Adipocyte (in vitro differentiated cells): ENCODE measurements at regions not wholly inside any gene's neighbourhood (a gene's known extent, or its start where the extent isn't known, plus 50 kb on each side); places are given as distances from the start of the nearest gene placed in this dataset.
"Not testable (repeated sequence)": the region's sequence is repeated elsewhere in the genome, so short reads cannot be mapped to it uniquely, and the experiment has no call there.

Source experiments
- DNase-seq: peaks from one replicate; pipeline ENCODE4 v3.0.0-alpha.2; 2015; ENCODE audit warnings: low read depth
- H3K27me3 ChIP-seq: replicated peaks from 2 replicates; pipeline ENCODE4 v1.7.0; 2013; ENCODE audit warnings: mild to moderate bottlenecking, low read length, moderate library complexity; ENCODE audit not compliant: control insufficient read depth, insufficient read depth
- H3K36me3 ChIP-seq: 2 replicates; pipeline ENCODE4 v1.7.0; 2013; ENCODE audit warnings: low read length, mild to moderate bottlenecking, moderate library complexity; ENCODE audit not compliant: control insufficient read depth, insufficient read depth, severe bottlenecking
- H3K4me1 ChIP-seq: 2 replicates; pipeline ENCODE4 v1.7.0; 2013; ENCODE audit warnings: mild to moderate bottlenecking, low read length, moderate library complexity; ENCODE audit not compliant: control insufficient read depth, insufficient read depth
- H3K4me3 ChIP-seq: 2 replicates; pipeline ENCODE4 v1.7.0; 2013; ENCODE audit warnings: mild to moderate bottlenecking, low read length, moderate library complexity
- H3K9ac ChIP-seq: 2 replicates; pipeline ENCODE4 v1.7.0; 2013; ENCODE audit warnings: mild to moderate bottlenecking, low read length, moderate library complexity
- H3K9me3 ChIP-seq: 2 replicates; pipeline ENCODE4 v1.7.0; 2013; ENCODE audit warnings: mild to moderate bottlenecking, low read length, moderate library complexity; ENCODE audit not compliant: control insufficient read depth

DNA sequence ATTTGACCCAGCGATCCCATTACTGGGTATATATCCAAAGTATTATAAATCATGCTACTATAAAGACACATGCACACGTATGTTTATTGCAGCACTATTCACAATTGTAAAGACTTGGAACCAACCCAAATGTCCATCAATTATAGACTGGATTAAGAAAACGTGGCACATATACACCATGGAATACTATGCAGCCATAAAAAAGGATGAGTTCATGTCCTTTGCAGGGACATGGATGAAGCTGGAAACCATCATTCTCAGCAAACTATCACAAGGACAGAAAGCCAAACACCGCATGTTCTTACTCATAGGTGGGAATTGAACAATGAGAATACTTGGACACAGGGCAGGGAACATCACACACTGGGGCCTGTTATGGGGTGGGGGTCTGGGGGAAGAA is 317.8 kb downstream of the TSHZ3 start:
- not testable (repeated sequence) for H3K4me3 ChIP-seq, H3K9ac ChIP-seq, H3K36me3 ChIP-seq, H3K27me3 ChIP-seq, H3K9me3 ChIP-seq, H3K4me1 ChIP-seq, DNase-seq

DNA sequence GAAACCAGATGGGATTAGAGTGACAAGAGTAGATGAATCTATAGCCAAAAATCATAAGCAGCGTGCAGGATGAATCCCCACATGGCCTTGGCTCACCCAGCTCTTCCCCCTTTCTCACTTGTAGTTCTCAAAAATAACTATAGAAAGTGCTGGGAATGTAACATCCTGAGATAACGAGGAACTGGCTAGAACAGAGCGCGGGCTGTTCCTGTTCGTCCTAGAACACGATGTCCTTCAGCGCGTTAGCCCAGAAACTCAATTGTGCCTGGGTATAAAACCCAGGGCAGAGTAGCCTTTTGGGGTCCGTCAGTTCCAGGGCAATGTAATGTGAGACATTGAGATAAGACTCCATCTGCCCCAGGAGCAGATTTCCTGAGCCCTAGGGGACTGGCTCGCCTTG is 326.2 kb downstream of the TSHZ3 start:
- H3K4me3 ChIP-seq: no peak overlapping the region
- H3K9me3 ChIP-seq: peaks cover 22% of the 10 kb centered on the region
- H3K27me3 ChIP-seq: no peaks in the 10 kb centered on the region
- no peaks in the 10 kb centered on the region for H3K4me1 ChIP-seq
- no peak for DNase-seq
- H3K36me3 ChIP-seq: no peaks in the 10 kb centered on the region
- no peak overlapping the region for H3K9ac ChIP-seq

DNA sequence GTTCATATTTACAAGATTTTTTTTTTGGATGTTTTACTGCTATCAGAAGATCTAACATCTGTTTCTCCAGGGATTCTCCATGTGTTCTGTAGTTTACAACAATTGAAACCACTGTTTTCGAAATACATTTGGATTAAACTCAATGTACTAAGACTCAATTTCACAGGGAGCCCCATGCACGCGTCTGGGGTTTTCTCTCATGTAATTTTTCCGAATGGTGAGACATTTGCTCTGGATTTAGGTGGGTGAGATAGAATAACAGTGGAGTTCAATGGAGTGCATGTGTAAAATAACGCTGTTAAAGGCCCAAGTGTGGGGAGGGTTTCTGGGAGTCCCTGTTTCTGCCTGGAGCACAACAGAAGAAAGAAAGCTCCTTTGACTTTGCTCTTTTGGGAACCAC is 330.3 kb downstream of the TSHZ3 start:
- DNase-seq: no peak
- peaks cover 5% of the 10 kb centered on the region for H3K9me3 ChIP-seq
- H3K9ac ChIP-seq: no peak overlapping the region
- H3K36me3 ChIP-seq: no peaks in the 10 kb centered on the region
- H3K27me3 ChIP-seq: peaks cover 4% of the 10 kb centered on the region
- H3K4me3 ChIP-seq: no peak overlapping the region
- H3K4me1 ChIP-seq: no peaks in the 10 kb centered on the region

DNA sequence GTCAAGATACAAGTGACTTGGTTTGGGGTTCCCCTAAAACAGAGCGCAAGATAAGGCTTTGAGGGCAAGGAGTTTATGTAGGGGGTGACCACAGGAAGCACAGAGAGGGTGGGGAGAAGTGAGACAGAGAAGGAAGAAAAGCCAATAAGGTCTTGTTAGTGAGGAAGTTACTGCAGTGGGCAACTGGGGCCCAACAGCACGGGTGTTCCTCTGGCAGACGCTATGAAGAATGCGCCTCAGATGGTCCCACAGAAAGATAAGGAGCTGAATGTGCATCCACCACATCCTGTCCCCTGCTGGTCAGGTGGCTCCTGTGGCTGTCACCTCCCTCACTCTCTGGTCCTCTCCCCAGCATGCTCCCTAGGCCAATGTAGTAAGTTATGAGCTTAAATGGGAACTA is 333.5 kb downstream of the TSHZ3 start:
- Histone ChIP-seq H3K4me1 (no peaks in the 10 kb centered on the region), H3K27me3 (peaks cover 5% of the 10 kb centered on the region), H3K36me3 (no peaks in the 10 kb centered on the region), H3K9ac (no peak overlapping the region), H3K9me3 (no peaks in the 10 kb centered on the region), H3K4me3 (no peak overlapping the region)
- no peak for DNase-seq

DNA sequence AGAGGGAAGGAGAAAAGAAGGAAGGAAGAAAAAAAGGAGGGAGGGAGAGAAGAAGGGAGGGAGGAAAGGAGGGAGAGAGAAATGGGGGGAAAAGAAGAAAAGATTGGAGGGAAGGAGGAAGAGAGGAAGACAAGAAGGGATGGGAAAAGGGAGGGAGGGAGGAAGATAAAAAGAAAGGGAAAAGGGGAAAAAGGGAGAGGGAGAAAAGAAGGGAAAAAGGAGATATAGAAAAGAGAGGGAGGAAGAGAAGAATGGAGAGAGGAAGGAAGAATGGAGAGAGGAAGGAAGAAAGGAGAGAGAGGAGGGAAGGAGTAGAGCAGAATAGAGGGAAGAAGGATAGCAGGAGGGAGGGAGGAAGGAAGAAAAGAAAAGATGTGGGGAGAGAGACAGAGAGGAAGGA is 334.6 kb downstream of the TSHZ3 start:
- Histone ChIP-seq H3K4me1 (no peaks in the 10 kb centered on the region), H3K4me3 (no peak overlapping the region), H3K27me3 (peaks cover 11% of the 10 kb centered on the region), H3K9ac (no peak overlapping the region), H3K36me3 (no peaks in the 10 kb centered on the region), H3K9me3 (no peaks in the 10 kb centered on the region)
- DNase-seq: no peak

DNA sequence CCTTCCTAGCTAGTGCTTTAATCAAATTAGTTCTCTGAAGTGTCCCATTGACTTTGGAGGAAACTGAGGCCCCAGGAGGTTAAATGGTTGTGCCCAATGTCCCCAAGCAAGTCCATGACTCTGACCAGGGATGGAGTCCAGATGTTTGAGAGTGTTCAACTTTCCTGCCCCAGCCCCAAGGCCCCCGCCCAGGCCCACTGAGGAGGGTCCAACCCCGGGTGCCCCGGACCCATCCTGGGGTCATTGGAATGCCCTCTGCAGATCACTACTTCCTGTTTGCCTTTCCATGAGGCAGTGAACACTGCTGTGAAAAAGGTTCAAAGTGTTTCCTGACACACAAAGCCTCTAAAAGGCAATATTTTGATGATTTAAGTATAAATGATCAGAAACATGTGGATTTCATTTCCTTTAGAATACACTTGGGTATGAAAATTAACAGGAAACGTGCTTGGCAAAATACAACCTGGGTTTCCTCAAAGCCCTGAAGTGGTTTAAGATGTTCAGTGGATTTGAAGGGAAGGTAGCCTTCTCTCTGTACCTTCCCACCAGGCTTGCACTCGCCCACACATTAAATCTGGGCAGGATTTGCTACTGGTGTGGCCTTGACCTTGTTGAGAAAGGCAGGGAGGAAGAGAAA is 335.7 kb downstream of the TSHZ3 start:
- Histone ChIP-seq H3K9ac (no peak overlapping the region), H3K9me3 (peaks cover 3% of the 10 kb centered on the region), H3K27me3 (peaks cover 11% of the 10 kb centered on the region), H3K4me1 (no peaks in the 10 kb centered on the region), H3K36me3 (no peaks in the 10 kb centered on the region), H3K4me3 (no peak overlapping the region)
- DNase-seq: no peak

DNA sequence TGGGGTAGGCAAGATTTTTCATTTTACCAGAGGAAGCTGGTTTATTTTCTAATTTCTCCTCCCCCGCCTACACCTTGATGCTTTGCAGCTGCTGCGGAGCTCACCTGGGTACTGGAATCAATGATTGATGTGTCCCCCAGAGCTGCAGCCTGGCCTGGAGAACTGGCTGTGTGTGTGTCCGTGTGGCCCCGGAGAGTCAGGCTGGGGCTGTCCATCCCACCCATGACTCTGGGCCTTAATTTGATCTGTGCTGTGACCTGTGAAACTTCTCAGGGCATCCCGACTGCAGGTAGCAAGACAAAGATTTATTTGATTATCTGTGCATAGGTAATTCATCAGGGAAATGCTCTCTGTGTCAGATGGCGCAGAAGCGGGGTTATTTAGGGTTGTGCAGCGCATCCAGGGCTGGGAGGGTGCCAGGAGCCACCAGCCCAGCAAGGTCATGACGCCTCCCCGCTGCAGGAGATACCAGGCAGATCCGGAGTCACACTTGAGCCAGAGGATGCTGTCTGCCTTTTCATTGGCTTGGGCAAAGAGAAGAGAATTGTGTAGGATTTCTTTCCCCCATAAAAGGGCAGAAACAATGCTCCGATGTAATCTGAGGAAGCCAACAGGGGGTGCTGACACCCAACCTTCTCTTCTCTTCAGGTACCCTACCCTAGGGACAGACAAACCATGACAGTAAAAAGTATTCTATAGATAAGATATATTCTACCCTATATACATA is 346.6 kb downstream of the TSHZ3 start:
- DNase-seq: no peak
- no peak overlapping the region for H3K9ac ChIP-seq

DNA sequence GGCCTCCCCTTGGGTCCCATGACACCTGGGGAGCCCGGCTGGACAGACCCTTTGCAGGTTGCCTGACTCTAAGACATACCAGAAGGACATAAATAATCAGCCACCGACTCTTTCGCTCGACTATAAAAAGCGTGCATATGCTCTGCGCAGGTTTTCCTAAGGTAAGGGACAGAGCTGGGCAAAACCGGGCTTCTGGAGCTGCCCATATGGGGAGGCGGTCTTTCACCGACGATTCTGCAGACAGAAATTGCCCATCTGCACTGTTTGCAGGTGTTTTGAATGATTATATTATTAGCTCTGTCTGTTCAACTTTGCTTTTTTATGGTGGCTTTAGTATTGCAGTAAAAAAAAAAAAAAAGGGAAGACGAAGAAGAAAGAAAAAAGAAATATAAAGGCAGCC is 347.2 kb downstream of the TSHZ3 start:
- DNase-seq: no peak
- Histone ChIP-seq H3K36me3 (no peaks in the 10 kb centered on the region), H3K4me3 (no peak overlapping the region), H3K9ac (no peak overlapping the region), H3K4me1 (no peaks in the 10 kb centered on the region), H3K9me3 (peaks cover under 1% of the 10 kb centered on the region), H3K27me3 (peaks cover 28% of the 10 kb centered on the region)

More for the DNA sequence above, 346.6 kb downstream of the TSHZ3 start:
- H3K4me3 ChIP-seq: no peak overlapping the region
- peaks cover 31% of the 10 kb centered on the region for H3K27me3 ChIP-seq
- H3K4me1 ChIP-seq: no peaks in the 10 kb centered on the region
- H3K36me3 ChIP-seq: no peaks in the 10 kb centered on the region
- H3K9me3 ChIP-seq: peaks cover 5% of the 10 kb centered on the region

DNA sequence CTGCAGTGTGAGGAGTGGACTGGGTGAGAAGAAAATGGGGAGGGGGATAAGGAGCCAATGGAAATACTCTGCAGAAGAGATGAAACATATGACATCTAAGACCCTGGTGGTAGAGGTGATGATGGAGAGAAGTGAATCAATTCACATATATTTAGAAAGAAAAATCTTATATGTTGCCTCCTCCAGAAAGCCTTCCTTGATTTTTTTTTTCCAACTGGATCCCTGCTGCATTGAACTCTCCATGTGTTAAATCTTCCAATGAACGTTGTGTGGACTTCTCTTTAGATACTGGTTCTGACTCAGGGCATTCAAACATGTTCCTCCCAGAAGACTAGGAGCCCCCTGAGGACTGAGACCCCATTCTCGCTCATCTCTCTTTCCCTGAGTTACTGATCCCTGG is 348.3 kb downstream of the TSHZ3 start:
- no peak overlapping the region for H3K4me3 ChIP-seq
- H3K9ac ChIP-seq: no peak overlapping the region
- no peaks in the 10 kb centered on the region for H3K9me3 ChIP-seq
- DNase-seq: no peak
- no peaks in the 10 kb centered on the region for H3K4me1 ChIP-seq
- H3K36me3 ChIP-seq: no peaks in the 10 kb centered on the region
- peaks cover 26% of the 10 kb centered on the region for H3K27me3 ChIP-seq

DNA sequence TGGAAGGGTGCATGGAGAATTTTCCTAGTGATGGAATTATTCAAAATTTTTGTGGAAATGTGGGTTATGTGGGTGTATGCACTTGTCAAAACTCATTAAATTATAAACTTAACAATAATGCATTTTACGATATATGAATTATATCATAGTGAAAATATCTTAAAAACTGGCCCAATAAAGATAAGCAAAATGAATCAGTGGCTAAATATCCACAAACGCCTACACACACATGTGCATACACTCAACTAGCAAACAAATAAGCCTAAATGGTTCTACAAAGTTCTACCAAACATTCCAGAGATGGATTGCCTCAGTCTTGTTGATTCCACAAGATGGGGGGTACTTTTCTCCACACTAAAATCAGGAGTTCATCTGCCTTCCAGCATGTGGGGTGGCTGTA is 349.5 kb downstream of the TSHZ3 start:
- DNase-seq: no peak
- no peak overlapping the region for H3K4me3 ChIP-seq
- no peaks in the 10 kb centered on the region for H3K9me3 ChIP-seq
- peaks cover 26% of the 10 kb centered on the region for H3K27me3 ChIP-seq
- H3K9ac ChIP-seq: no peak overlapping the region
- no peaks in the 10 kb centered on the region for H3K4me1 ChIP-seq
- H3K36me3 ChIP-seq: no peaks in the 10 kb centered on the region

DNA sequence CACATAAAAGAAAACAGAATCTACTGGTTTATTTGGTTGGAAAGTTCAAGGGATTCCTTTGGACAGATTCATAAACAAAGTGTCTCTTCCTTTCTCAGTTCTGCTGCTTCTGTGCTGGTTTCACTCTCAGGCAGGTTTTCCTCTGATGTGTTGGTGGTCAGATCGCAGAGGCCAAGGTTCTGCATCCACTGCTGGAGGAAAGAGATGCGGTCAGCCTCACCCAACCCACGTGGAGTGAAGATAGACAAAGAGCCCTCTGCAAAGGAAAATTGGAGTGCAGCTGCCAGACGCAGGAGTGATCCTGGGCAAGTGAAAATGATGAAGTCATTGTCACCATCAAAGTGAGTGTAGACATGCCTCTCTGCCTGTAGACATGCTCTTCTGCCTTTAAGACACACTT is 352.0 kb downstream of the TSHZ3 start:
- peaks cover 12% of the 10 kb centered on the region for H3K27me3 ChIP-seq
- H3K9me3 ChIP-seq: no peaks in the 10 kb centered on the region
- DNase-seq: no peak
- no peaks in the 10 kb centered on the region for H3K4me1 ChIP-seq
- H3K9ac ChIP-seq: no peak overlapping the region
- no peaks in the 10 kb centered on the region for H3K36me3 ChIP-seq
- no peak overlapping the region for H3K4me3 ChIP-seq

DNA sequence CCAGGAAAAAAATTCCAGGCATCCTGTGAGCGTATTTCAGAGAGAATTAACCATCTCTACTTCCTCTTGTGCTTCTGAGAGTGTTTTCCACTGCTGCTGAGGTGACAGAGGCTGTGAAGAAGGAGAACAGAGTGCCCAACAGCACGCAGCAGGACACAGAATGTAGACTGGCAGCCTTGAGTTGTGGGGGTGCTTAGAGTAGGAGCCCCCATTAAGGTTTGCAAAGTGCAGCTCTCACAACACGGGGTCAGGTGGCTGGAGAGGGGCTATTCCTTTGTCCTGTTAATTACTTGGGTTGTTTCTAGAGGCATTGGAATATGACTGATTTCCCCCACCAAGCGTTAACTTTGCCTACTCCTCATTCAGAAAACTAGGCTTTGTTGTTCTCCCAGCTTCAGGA is 370.6 kb downstream of the TSHZ3 start:
- Histone ChIP-seq H3K4me3 (no peak overlapping the region), H3K9me3 (peaks cover 17% of the 10 kb centered on the region), H3K9ac (no peak overlapping the region), H3K36me3 (no peaks in the 10 kb centered on the region), H3K27me3 (no peaks in the 10 kb centered on the region), H3K4me1 (no peaks in the 10 kb centered on the region)
- DNase-seq: no peak
